ENCODE measurements at regions not wholly inside any gene's neighbourhood (a gene's known extent, or its start where the extent isn't known, plus 50 kb on each side); places are given as distances from the start of the nearest gene placed in this dataset.

GRCh38 chr10:121411004-121411403 is 187.2 kb downstream of the FGFR2 start:
- DNase-seq: no peak

GRCh38 chr10:121413951-121414350 is 184.3 kb downstream of the FGFR2 start:
- DNase-seq: no peak

- no peak for DNase-seq
These were observed 183.7 kb downstream of the FGFR2 start for GRCh38 chr10:121414366-121415062.

GRCh38 chr10:121415063-121415399 is 183.2 kb downstream of the FGFR2 start:
- DNase-seq: no peak

GRCh38 chr10:121416071-121416470 is 182.2 kb downstream of the FGFR2 start:
- DNase-seq: no peak

GRCh38 chr10:121417298-121417697 is 180.9 kb downstream of the FGFR2 start:
- no peak for DNase-seq

- DNase-seq: no peak
These were observed 180.0 kb downstream of the FGFR2 start for GRCh38 chr10:121418126-121418777.

- no peak for DNase-seq
These were observed 178.2 kb downstream of the FGFR2 start for GRCh38 chr10:121420006-121420405.

- no peak for DNase-seq
These were observed 176.1 kb downstream of the FGFR2 start for GRCh38 chr10:121422096-121422495.

- DNase-seq: no peak
These were observed 172.6 kb downstream of the FGFR2 start for GRCh38 chr10:121425623-121426022.

- DNase-seq: no peak
These were observed 171.9 kb downstream of the FGFR2 start for GRCh38 chr10:121426307-121426706.

All from nucleus accumbens (tissue), 56 donors.